Adrenal gland (tissue), 5 donors: ENCODE measurements at regions not wholly inside any gene's neighbourhood (a gene's known extent, or its start where the extent isn't known, plus 50 kb on each side); places are given as distances from the start of the nearest gene placed in this dataset.

Experiments
- POLR2A ChIP-seq, 2 donors: fragments of 450-650 bp; IDR thresholded peaks; one replicate each; pipeline ENCODE4 v1.6.1; 2017; ENCODE audit warnings: antibody characterized with exemption in 2 of 2, mild to moderate bottlenecking in 2 of 2, moderate library complexity in 1 of 2
- TF ChIP-seq, protein P1 (sequence below), 6 experiments: fragments of 450-650 bp in 4 of 6; fragments of 200-600 bp in 2 of 6; sonication (generic) in 1 of 6; IDR thresholded peaks; 1 replicate in 5 of 6; 2 replicates in 1 of 6; pipeline versions ENCODE4 v1.5.1 to v1.8.0; 2016 to 2021; ENCODE audit warnings: antibody characterized with exemption in 6 of 6, mild to moderate bottlenecking in 2 of 6, moderate library complexity in 1 of 6
- donor health status: DM: no; HTN: no; CAD: no.

- TF ChIP-seq, protein P1, sequence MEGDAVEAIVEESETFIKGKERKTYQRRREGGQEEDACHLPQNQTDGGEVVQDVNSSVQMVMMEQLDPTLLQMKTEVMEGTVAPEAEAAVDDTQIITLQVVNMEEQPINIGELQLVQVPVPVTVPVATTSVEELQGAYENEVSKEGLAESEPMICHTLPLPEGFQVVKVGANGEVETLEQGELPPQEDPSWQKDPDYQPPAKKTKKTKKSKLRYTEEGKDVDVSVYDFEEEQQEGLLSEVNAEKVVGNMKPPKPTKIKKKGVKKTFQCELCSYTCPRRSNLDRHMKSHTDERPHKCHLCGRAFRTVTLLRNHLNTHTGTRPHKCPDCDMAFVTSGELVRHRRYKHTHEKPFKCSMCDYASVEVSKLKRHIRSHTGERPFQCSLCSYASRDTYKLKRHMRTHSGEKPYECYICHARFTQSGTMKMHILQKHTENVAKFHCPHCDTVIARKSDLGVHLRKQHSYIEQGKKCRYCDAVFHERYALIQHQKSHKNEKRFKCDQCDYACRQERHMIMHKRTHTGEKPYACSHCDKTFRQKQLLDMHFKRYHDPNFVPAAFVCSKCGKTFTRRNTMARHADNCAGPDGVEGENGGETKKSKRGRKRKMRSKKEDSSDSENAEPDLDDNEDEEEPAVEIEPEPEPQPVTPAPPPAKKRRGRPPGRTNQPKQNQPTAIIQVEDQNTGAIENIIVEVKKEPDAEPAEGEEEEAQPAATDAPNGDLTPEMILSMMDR (IDR thresholded peaks at IDR 0.05) = no peak
- no peak for TF ChIP-seq POLR2A (IDR thresholded peaks at IDR 0.05)
Measured at GRCh38 chr5:104494083-104494482, 931.5 kb upstream of the NUDT12 start.
